ENCODE measurements at regions not wholly inside any gene's neighbourhood (a gene's known extent, or its start where the extent isn't known, plus 50 kb on each side); places are given as distances from the start of the nearest gene placed in this dataset.

DNA sequence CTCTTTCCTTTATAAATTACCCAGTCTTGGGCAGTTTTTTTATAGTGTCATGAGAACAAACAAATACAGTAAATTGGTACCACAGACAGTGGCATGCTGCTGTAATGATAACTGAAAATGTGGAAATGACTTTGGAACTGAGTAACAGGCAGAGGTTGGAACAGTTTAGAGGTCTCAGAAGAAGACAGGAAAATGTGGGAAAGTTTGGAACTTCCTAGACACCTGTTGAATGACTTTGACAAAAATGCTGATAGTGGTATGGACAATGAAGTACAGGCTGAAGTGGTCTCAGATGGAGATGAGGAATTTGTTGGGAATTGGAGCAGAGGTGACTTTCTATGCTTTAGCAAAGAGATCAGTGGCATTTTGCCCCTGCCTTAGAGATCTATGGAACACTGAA lies 1128.4 kb upstream of the POT1 start:
- TF ChIP-seq, protein P1, sequence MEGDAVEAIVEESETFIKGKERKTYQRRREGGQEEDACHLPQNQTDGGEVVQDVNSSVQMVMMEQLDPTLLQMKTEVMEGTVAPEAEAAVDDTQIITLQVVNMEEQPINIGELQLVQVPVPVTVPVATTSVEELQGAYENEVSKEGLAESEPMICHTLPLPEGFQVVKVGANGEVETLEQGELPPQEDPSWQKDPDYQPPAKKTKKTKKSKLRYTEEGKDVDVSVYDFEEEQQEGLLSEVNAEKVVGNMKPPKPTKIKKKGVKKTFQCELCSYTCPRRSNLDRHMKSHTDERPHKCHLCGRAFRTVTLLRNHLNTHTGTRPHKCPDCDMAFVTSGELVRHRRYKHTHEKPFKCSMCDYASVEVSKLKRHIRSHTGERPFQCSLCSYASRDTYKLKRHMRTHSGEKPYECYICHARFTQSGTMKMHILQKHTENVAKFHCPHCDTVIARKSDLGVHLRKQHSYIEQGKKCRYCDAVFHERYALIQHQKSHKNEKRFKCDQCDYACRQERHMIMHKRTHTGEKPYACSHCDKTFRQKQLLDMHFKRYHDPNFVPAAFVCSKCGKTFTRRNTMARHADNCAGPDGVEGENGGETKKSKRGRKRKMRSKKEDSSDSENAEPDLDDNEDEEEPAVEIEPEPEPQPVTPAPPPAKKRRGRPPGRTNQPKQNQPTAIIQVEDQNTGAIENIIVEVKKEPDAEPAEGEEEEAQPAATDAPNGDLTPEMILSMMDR (IDR thresholded peaks at IDR 0.05; ENCODE audit: poor library complexity), result no peak
- TF ChIP-seq EZH2 (IDR thresholded peaks at IDR 0.05; ENCODE audit: borderline replicate concordance) (no peak), EZH2phosphoT487 (IDR thresholded peaks at IDR 0.05; ENCODE audit: low read depth, severe bottlenecking, unreplicated experiment) (no peak)

Data from hepatocyte (in vitro differentiated cells).